ENCODE measurements at regions not wholly inside any gene's neighbourhood (a gene's known extent, or its start where the extent isn't known, plus 50 kb on each side); places are given as distances from the start of the nearest gene placed in this dataset.

- no peaks in the 10 kb centered on the region for H3K36me3 Mint-ChIP-seq
- no peak for TF ChIP-seq CTCF (IDR thresholded peaks at IDR 0.05)
- H3K4me1 Mint-ChIP-seq: no peaks in the 10 kb centered on the region
- WGBS (ENCODE audit: insufficient coverage): 88% methylated on average over 1 of the region's 1 CpG
- DNase-seq (no peak), ATAC-seq (no peak)
- Histone ChIP-seq H3K4me1 (ENCODE audit: control insufficient read depth, insufficient read depth, low read length) (no peaks in the 10 kb centered on the region), H3K4me3 (ENCODE audit: low read length) (no peak overlapping the region), H3K27ac (ENCODE audit: low read length) (no peak overlapping the region), H3K36me3 (ENCODE audit: control insufficient read depth, insufficient read depth, low read length) (no peaks in the 10 kb centered on the region), H3K9me3 (ENCODE audit: control insufficient read depth, insufficient read depth, low read length) (no peaks in the 10 kb centered on the region), H3K27me3 (ENCODE audit: control insufficient read depth, insufficient read depth, low read length) (no peaks in the 10 kb centered on the region)
- H3K27me3 Mint-ChIP-seq (ENCODE audit: low read depth in 2 of 2): peaks cover 15 to 49% of the 10 kb centered on the region in 2 donors
- intact Hi-C loops (cut with micrococcal nuclease): no loop called here
- H3K27ac Mint-ChIP-seq: no peak overlapping the region
- H3K9me3 Mint-ChIP-seq: no peaks in the 10 kb centered on the region
- H3K4me3 Mint-ChIP-seq: no peak overlapping the region
Observed at GRCh38 chr3:124532071-124532470, 198.2 kb upstream of the UMPS start.

- Histone ChIP-seq H3K4me3 (ENCODE audit: low read length) (no peak overlapping the region), H3K4me1 (ENCODE audit: control insufficient read depth, insufficient read depth, low read length) (no peaks in the 10 kb centered on the region), H3K27me3 (ENCODE audit: control insufficient read depth, insufficient read depth, low read length) (peaks cover 2% of the 10 kb centered on the region), H3K9me3 (ENCODE audit: control insufficient read depth, insufficient read depth, low read length) (no peaks in the 10 kb centered on the region), H3K27ac (ENCODE audit: low read length) (no peak overlapping the region), H3K36me3 (ENCODE audit: control insufficient read depth, insufficient read depth, low read length) (no peaks in the 10 kb centered on the region)
- Mint-ChIP-seq H3K27ac (no peak overlapping the region), H3K36me3 (no peaks in the 10 kb centered on the region), H3K4me1 (no peaks in the 10 kb centered on the region), H3K4me3 (no peak overlapping the region), H3K9me3 (no peaks in the 10 kb centered on the region), H3K27me3 (ENCODE audit: low read depth in 2 of 2) (peaks cover 13 to 33% of the 10 kb centered on the region in 2 donors)
- TF ChIP-seq CTCF (IDR thresholded peaks at IDR 0.05): no peak
- 75% methylated on average over 1 of the region's 1 CpG for WGBS (ENCODE audit: insufficient coverage)
- DNase-seq: no peak
- no peak for ATAC-seq
- intact Hi-C loops (cut with micrococcal nuclease): no loop called here
Observed at GRCh38 chr3:124535306-124535705, 194.9 kb upstream of the UMPS start.

- H3K4me3 Mint-ChIP-seq: no peak overlapping the region
- H3K9me3 Mint-ChIP-seq: no peaks in the 10 kb centered on the region
- Histone ChIP-seq H3K27me3 (ENCODE audit: control insufficient read depth, insufficient read depth, low read length) (peaks cover 5% of the 10 kb centered on the region), H3K9me3 (ENCODE audit: control insufficient read depth, insufficient read depth, low read length) (no peaks in the 10 kb centered on the region), H3K4me1 (ENCODE audit: control insufficient read depth, insufficient read depth, low read length) (no peaks in the 10 kb centered on the region), H3K27ac (ENCODE audit: low read length) (no peak overlapping the region), H3K4me3 (ENCODE audit: low read length) (no peak overlapping the region), H3K36me3 (ENCODE audit: control insufficient read depth, insufficient read depth, low read length) (no peaks in the 10 kb centered on the region)
- no peaks in the 10 kb centered on the region for H3K36me3 Mint-ChIP-seq
- H3K27me3 Mint-ChIP-seq (ENCODE audit: low read depth in 2 of 2): peaks cover 14 to 29% of the 10 kb centered on the region in 2 donors
- 32% methylated on average over 3 of the region's 6 CpGs for WGBS (ENCODE audit: insufficient coverage)
- no peak for ATAC-seq
- no peak for TF ChIP-seq CTCF (IDR thresholded peaks at IDR 0.05)
- H3K4me1 Mint-ChIP-seq: no peaks in the 10 kb centered on the region
- H3K27ac Mint-ChIP-seq: no peak overlapping the region
- no peak for DNase-seq
- intact Hi-C loops (cut with micrococcal nuclease): no loop called here
Observed at GRCh38 chr3:124540550-124541211, 189.6 kb upstream of the UMPS start.

Data from natural killer cell (primary cell).